ENCODE measurements at regions not wholly inside any gene's neighbourhood (a gene's known extent, or its start where the extent isn't known, plus 50 kb on each side); places are given as distances from the start of the nearest gene placed in this dataset.

DNA sequence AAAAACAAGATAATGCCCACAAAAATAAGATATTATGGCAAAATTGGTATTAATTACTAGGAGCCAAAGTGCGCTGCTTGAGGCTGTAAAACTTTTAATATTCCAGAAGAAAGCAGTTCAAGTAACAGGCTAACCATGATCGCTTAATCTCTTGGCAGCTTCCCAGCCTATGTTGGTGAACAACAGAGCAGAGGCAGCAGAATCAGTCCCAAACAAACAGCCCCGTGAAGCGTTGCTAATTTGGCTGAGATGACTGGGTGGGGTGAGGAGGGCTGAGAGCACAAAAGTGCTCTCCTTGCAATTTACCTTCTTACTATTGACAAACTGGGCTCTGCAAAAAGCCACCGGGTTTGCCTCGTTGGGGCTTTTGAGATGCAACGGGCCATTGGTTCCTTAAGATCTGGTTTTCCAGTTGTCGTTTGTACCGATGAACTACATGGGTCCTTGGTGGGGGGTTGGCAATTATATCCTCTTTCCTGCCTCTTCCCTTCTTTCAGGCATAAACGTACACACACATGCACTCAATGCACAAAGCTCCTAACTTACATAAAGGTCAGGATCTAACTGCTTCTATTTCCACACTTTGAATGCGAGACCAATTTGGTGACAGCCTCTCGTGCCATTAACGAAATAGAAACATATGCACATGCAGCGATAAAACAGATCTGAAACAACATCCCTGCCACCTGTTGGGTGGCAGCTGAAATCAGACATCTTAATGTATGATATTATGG, 407.6 kb upstream of the CADM1 start:
- TF ChIP-seq TCF7L2 (IDR thresholded peaks at IDR 0.05; ENCODE audit: low read depth, low read length) (no peak), REST (IDR thresholded peaks at IDR 0.05; ENCODE audit: insufficient read depth in 1 of 2, low read depth in 2 of 2, low read length in 1 of 2) (no peak), POLR2AphosphoS5 (IDR thresholded peaks at IDR 0.05; ENCODE audit: low read depth, low read length) (no peak)
- TF ChIP-seq, protein P1, sequence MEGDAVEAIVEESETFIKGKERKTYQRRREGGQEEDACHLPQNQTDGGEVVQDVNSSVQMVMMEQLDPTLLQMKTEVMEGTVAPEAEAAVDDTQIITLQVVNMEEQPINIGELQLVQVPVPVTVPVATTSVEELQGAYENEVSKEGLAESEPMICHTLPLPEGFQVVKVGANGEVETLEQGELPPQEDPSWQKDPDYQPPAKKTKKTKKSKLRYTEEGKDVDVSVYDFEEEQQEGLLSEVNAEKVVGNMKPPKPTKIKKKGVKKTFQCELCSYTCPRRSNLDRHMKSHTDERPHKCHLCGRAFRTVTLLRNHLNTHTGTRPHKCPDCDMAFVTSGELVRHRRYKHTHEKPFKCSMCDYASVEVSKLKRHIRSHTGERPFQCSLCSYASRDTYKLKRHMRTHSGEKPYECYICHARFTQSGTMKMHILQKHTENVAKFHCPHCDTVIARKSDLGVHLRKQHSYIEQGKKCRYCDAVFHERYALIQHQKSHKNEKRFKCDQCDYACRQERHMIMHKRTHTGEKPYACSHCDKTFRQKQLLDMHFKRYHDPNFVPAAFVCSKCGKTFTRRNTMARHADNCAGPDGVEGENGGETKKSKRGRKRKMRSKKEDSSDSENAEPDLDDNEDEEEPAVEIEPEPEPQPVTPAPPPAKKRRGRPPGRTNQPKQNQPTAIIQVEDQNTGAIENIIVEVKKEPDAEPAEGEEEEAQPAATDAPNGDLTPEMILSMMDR (IDR thresholded peaks at IDR 0.05) = no peak
